ENCODE measurements at regions not wholly inside any gene's neighbourhood (a gene's known extent, or its start where the extent isn't known, plus 50 kb on each side); places are given as distances from the start of the nearest gene placed in this dataset.

- peak; percentile 55 to 80 for ATAC-seq
- Histone ChIP-seq H3K9me3 (no peaks in the 10 kb centered on the region), H3K27me3 (ENCODE audit: low read depth) (no peaks in the 10 kb centered on the region), H3K36me3 (no peaks in the 10 kb centered on the region), H3K4me3 (no peak overlapping the region), H3K27ac (no peak overlapping the region), H3K4me1 (no peaks in the 10 kb centered on the region)
- intact Hi-C loops (cut with DNase I) = no loop called here
- TF ChIP-seq CTCF (IDR thresholded peaks at IDR 0.05) = peak; percentile 67
- no peak for DNase-seq
Measured at GRCh38 chr1:165073185-165074007, 283.1 kb downstream of the LMX1A start.

- Histone ChIP-seq H3K4me3 (no peak overlapping the region), H3K9me3 (no peaks in the 10 kb centered on the region), H3K27ac (no peak overlapping the region), H3K36me3 (no peaks in the 10 kb centered on the region), H3K27me3 (ENCODE audit: low read depth) (no peaks in the 10 kb centered on the region), H3K4me1 (no peaks in the 10 kb centered on the region)
- ATAC-seq (no peak), DNase-seq (no peak)
- TF ChIP-seq CTCF (IDR thresholded peaks at IDR 0.05) = no peak
- intact Hi-C loops (cut with DNase I) = no loop called here
Measured at GRCh38 chr1:165070675-165071074, 285.8 kb downstream of the LMX1A start.

DNA sequence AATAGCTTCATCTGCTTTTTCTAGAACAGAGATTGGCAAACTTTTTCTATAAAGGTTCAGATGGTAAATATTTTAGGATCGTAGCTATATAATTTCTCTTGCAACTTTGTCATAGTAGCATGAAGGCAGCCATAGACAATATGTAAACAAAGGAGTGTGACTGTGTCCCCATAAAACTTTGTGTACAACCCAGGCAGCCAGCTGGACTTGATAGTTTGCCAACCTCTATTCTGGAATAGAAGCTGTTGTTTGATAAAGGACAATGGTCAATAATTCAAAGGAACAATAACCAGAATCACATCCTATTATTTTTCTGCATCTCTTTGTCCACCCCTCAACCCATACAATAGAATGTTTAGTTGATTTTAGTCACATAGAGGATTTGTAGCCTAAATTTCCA is 286.7 kb downstream of the LMX1A start:
- H3K4me1 ChIP-seq = no peaks in the 10 kb centered on the region
- H3K36me3 ChIP-seq = no peaks in the 10 kb centered on the region
- H3K27me3 ChIP-seq (ENCODE audit: low read depth) = no peaks in the 10 kb centered on the region
- DNase-seq (no peak), ATAC-seq (no peak)
- no peak overlapping the region for H3K27ac ChIP-seq
- no peak overlapping the region for H3K4me3 ChIP-seq
- H3K9me3 ChIP-seq = no peaks in the 10 kb centered on the region
- TF ChIP-seq CTCF (IDR thresholded peaks at IDR 0.05) = no peak
- intact Hi-C loops (cut with DNase I) = no loop called here

DNA sequence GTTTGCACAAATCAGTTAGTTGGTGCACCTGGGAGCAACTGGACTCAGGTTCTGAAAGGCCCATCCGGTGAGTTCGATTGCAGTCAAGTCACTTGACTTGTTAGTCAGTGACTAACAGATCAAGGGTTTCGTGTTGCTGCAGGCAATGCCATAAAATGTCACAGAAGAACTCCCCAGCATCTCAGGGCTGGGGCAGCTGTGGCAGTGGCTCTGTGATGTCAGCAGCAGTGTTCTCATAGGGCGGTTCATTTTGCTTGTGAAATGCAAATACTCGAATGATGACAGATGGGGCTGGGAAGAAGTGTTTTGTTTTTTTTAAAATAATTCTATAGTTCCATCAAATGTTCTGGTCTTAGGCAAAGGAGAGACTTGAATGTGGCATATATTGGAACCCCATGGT is 287.8 kb downstream of the LMX1A start:
- H3K36me3 ChIP-seq = no peaks in the 10 kb centered on the region
- intact Hi-C loops (cut with DNase I) = no loop called here
- H3K4me1 ChIP-seq = no peaks in the 10 kb centered on the region
- no peaks in the 10 kb centered on the region for H3K27me3 ChIP-seq (ENCODE audit: low read depth)
- no peak for DNase-seq
- no peak overlapping the region for H3K4me3 ChIP-seq
- no peak for TF ChIP-seq CTCF (IDR thresholded peaks at IDR 0.05)
- H3K27ac ChIP-seq = no peak overlapping the region
- ATAC-seq = no peak
- no peaks in the 10 kb centered on the region for H3K9me3 ChIP-seq

GRCh38 chr1:165067829-165068228 is 288.7 kb downstream of the LMX1A start:
- ATAC-seq = no peak
- H3K4me3 ChIP-seq = no peak overlapping the region
- no peaks in the 10 kb centered on the region for H3K27me3 ChIP-seq (ENCODE audit: low read depth)
- H3K4me1 ChIP-seq = peaks cover under 1% of the 10 kb centered on the region
- no peak for TF ChIP-seq CTCF (IDR thresholded peaks at IDR 0.05)
- no peak for DNase-seq
- H3K27ac ChIP-seq = no peak overlapping the region
- intact Hi-C loops (cut with DNase I) = no loop called here
- no peaks in the 10 kb centered on the region for H3K9me3 ChIP-seq
- H3K36me3 ChIP-seq = no peaks in the 10 kb centered on the region

Measured in lower lobe of right lung (tissue), 2 donors.